OCI-LY7 (cell line): ENCODE measurements at regions not wholly inside any gene's neighbourhood (a gene's known extent, or its start where the extent isn't known, plus 50 kb on each side); places are given as distances from the start of the nearest gene placed in this dataset.

Source experiments
- CTCF ChIP-seq: fragments of 200-600 bp; sonication (generic); conservative IDR thresholded peaks from 2 replicates; pipeline ENCODE4 v1.5.1; 2014; ENCODE audit warnings: mild to moderate bottlenecking, antibody characterized with exemption, low read length, moderate library complexity, mixed read lengths
- EZH2phosphoT487 ChIP-seq: fragments of 200-600 bp; sonication (generic); IDR thresholded peaks from 2 replicates; pipeline ENCODE4 v1.6.1; 2018; ENCODE audit warnings: low read depth, borderline replicate concordance, mild to moderate bottlenecking, mixed run types, antibody characterized with exemption, low read length, moderate library complexity, mixed read lengths

DNA sequence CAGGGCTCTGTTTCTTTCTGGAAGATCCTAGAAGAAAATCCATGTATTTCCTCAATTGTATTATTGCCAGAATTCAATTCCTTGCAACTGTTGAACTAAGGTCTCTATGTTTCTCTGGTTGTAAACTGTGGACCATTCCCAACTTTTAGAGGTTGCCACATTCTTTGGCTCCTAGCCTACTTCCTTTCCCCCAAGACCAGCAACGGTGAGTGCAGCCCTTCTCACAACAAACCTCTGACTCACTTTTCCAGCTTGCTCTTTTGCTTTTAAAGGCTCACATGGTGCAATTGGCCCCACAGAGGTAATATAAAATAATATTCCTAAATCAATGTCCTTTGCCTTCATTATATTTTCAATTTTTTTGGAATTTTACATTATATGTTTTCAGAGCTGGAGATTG is 371.3 kb downstream of the SLITRK5 start:
- no peak for TF ChIP-seq CTCF
- TF ChIP-seq EZH2phosphoT487, result no peak
